Keratinocyte (primary cell): ENCODE measurements at regions not wholly inside any gene's neighbourhood (a gene's known extent, or its start where the extent isn't known, plus 50 kb on each side); places are given as distances from the start of the nearest gene placed in this dataset.

Source experiments
- DNase-seq: peaks from one replicate; pipeline ENCODE4 v3.0.0-alpha.2; 2011; ENCODE audit warnings: low read depth, missing footprints, low spot score
- FAIRE-seq: peaks from 2 replicates; lab custom pipeline; 2011; peaks lifted over from hg19 to GRCh38; lab: Jason Lieb, UNC
- H2AFZ ChIP-seq: 2 replicates; pipeline ENCODE4 v1.6.0; 2012; ENCODE audit warnings: low read length, control low read depth, inconsistent platforms; ENCODE audit not compliant: control insufficient read depth
- H3K27ac ChIP-seq: 2 replicates; pipeline ENCODE4 v1.5.1; 2011; ENCODE audit warnings: low read length; ENCODE audit not compliant: control insufficient read depth, insufficient read depth
- H3K27me3 ChIP-seq: 3 replicates; pipeline ENCODE4 v1.6.0; 2011; ENCODE audit warnings: low read length; ENCODE audit not compliant: control insufficient read depth, insufficient read depth; ENCODE audit errors: extremely low read depth
- H3K36me3 ChIP-seq, 2 experiments: 2 replicates in 1 of 2; 3 replicates in 1 of 2; pipeline ENCODE4 v1.5.1; 2011; ENCODE audit warnings: low read length in 2 of 2, mild to moderate bottlenecking in 1 of 2; ENCODE audit not compliant: control insufficient read depth in 2 of 2, insufficient read depth in 2 of 2; ENCODE audit errors: extremely low read depth in 1 of 2
- H3K4me1 ChIP-seq: 3 replicates; pipeline ENCODE4 v1.5.1; 2011; ENCODE audit warnings: low read length; ENCODE audit not compliant: control insufficient read depth, insufficient read depth; ENCODE audit errors: extremely low read depth
- H3K4me2 ChIP-seq: 3 replicates; pipeline ENCODE4 v1.6.0; 2011; ENCODE audit warnings: low read depth, low read length; ENCODE audit not compliant: control insufficient read depth, insufficient read depth; ENCODE audit errors: extremely low read depth
- H3K4me3 ChIP-seq, 3 experiments: fragments of 200-600 bp in 1 of 3; sonication (generic) in 1 of 3; 2 replicates in 2 of 3; 3 replicates in 1 of 3; pipeline ENCODE4 v1.5.1; 2011 to 2016; ENCODE audit warnings: low read length in 3 of 3, mild to moderate bottlenecking in 3 of 3, control low read depth in 2 of 3, inconsistent platforms in 1 of 3, low read depth in 1 of 3, mixed read lengths in 1 of 3, mixed run types in 1 of 3, moderate library complexity in 1 of 3; ENCODE audit not compliant: control insufficient read depth in 2 of 3, insufficient read depth in 2 of 3; ENCODE audit errors: extremely low read depth in 1 of 3
- H3K79me2 ChIP-seq: 2 replicates; pipeline ENCODE4 v1.6.0; 2012; ENCODE audit warnings: low read length; ENCODE audit not compliant: control insufficient read depth, insufficient read depth
- H3K9ac ChIP-seq: 3 replicates; pipeline ENCODE4 v1.6.0; 2011; ENCODE audit warnings: low read length; ENCODE audit not compliant: control insufficient read depth, insufficient read depth; ENCODE audit errors: extremely low read depth
- H3K9me1 ChIP-seq: 3 replicates; pipeline ENCODE4 v1.6.0; 2011; ENCODE audit warnings: low read length; ENCODE audit not compliant: control insufficient read depth, insufficient read depth; ENCODE audit errors: extremely low read depth
- H3K9me3 ChIP-seq: 2 replicates; pipeline ENCODE4 v1.5.1; 2012; ENCODE audit warnings: low read depth, low read length; ENCODE audit not compliant: control insufficient read depth
- H4K20me1 ChIP-seq: 3 replicates; pipeline ENCODE4 v1.6.0; 2011; ENCODE audit warnings: low read length; ENCODE audit not compliant: control insufficient read depth, insufficient read depth; ENCODE audit errors: extremely low read depth
- CTCF ChIP-seq, 3 experiments: IDR thresholded peaks in 1 of 3; conservative IDR thresholded peaks in 1 of 3; optimal IDR thresholded peaks in 1 of 3; 2 replicates in 2 of 3; 3 replicates in 1 of 3; pipeline versions ENCODE3 to v1.5.1; 2011; ENCODE audit warnings: low read length in 3 of 3, mild to moderate bottlenecking in 3 of 3, moderate library complexity in 2 of 3, control low read depth in 1 of 3, inconsistent platforms in 1 of 3; ENCODE audit not compliant: insufficient read depth in 2 of 3; ENCODE audit errors: extremely low read depth in 1 of 3
- EZH2 ChIP-seq: IDR thresholded peaks from one replicate; pipeline ENCODE4 v1.6.1; 2012; ENCODE audit warnings: inconsistent platforms, mild to moderate bottlenecking, low read length, moderate library complexity
- dilution Hi-C: fragments of 300-500 bp; cut with MboI; formaldehyde crosslinking; loops from one replicate; pipeline ENCODE4 v1.7.0; 2020; ENCODE audit warnings: low sequenced_read_pairs; ENCODE audit not compliant: extremely low pct_ligation_motif_present

GRCh38 chr9:18092138-18092537 lies 381.8 kb upstream of the ADAMTSL1 start:
- no peaks in the 10 kb centered on the region for H3K27me3 ChIP-seq
- no peak overlapping the region for H3K9ac ChIP-seq
- DNase-seq, result no peak
- dilution Hi-C loops, result no loop called here
- FAIRE-seq, result no peak
- no peak for TF ChIP-seq EZH2
- no peak for TF ChIP-seq CTCF (optimal IDR thresholded peaks at IDR 0.05 in 1 of 3, IDR thresholded peaks at IDR 0.05 in 1 of 3, conservative IDR thresholded peaks at IDR 0.05 in 1 of 3; ENCODE audit: extremely low read depth in 1 of 3, insufficient read depth in 2 of 3, low read length in 3 of 3)
- no peaks in the 10 kb centered on the region for H3K9me3 ChIP-seq
- H2AFZ ChIP-seq, result no peak overlapping the region
- no peak overlapping the region for H3K4me3 ChIP-seq
- H3K27ac ChIP-seq, result no peak overlapping the region
- no peaks in the 10 kb centered on the region for H4K20me1 ChIP-seq
- H3K4me2 ChIP-seq, result no peak overlapping the region
- H3K9me1 ChIP-seq, result no peaks in the 10 kb centered on the region
- H3K79me2 ChIP-seq, result no peaks in the 10 kb centered on the region
- H3K36me3 ChIP-seq, result no peaks in the 10 kb centered on the region
- H3K4me1 ChIP-seq, result no peaks in the 10 kb centered on the region

GRCh38 chr9:18106006-18106560 lies 367.9 kb upstream of the ADAMTSL1 start:
- Histone ChIP-seq H3K27ac (no peak overlapping the region), H3K79me2 (no peaks in the 10 kb centered on the region), H3K9ac (no peak overlapping the region), H3K9me1 (no peaks in the 10 kb centered on the region), H3K36me3 (no peaks in the 10 kb centered on the region), H3K9me3 (no peaks in the 10 kb centered on the region), H4K20me1 (no peaks in the 10 kb centered on the region), H3K4me1 (no peaks in the 10 kb centered on the region), H2AFZ (no peak overlapping the region), H3K4me3 (no peak overlapping the region), H3K4me2 (no peak overlapping the region), H3K27me3 (no peaks in the 10 kb centered on the region)
- no peak for FAIRE-seq
- no peak for TF ChIP-seq CTCF (optimal IDR thresholded peaks at IDR 0.05 in 1 of 3, IDR thresholded peaks at IDR 0.05 in 1 of 3, conservative IDR thresholded peaks at IDR 0.05 in 1 of 3; ENCODE audit: extremely low read depth in 1 of 3, insufficient read depth in 2 of 3, low read length in 3 of 3)
- no peak for TF ChIP-seq EZH2
- dilution Hi-C loops, result no loop called here
- DNase-seq, result no peak
